Prostate gland (tissue), 2 donors: ENCODE measurements at regions not wholly inside any gene's neighbourhood (a gene's known extent, or its start where the extent isn't known, plus 50 kb on each side); places are given as distances from the start of the nearest gene placed in this dataset.

Source experiments
- CTCF ChIP-seq, 4 experiments: fragments of 200-600 bp in 2 of 4; fragments of 450-650 bp in 2 of 4; sonication (generic) in 2 of 4; IDR thresholded peaks; 1 replicate in 3 of 4; 2 replicates in 1 of 4; pipeline ENCODE4 v1.5.1; 2016 to 2019; ENCODE audit warnings: antibody characterized with exemption in 4 of 4, mild to moderate bottlenecking in 2 of 4, moderate library complexity in 2 of 4
- POLR2A ChIP-seq: fragments of 450-650 bp; IDR thresholded peaks from one replicate; pipeline ENCODE4 v1.6.1; 2016; ENCODE audit warnings: antibody characterized with exemption, mild to moderate bottlenecking
- POLR2AphosphoS5 ChIP-seq: sonication (generic); formaldehyde crosslinking; IDR thresholded peaks from one replicate; pipeline ENCODE4 v1.6.1; 2017; ENCODE audit warnings: antibody characterized with exemption

GRCh38 chr4:189785257-189785656 is 155.4 kb upstream of the FRG1 start:
- no peak for TF ChIP-seq CTCF (IDR thresholded peaks at IDR 0.05)
- no peak for TF ChIP-seq POLR2A
- TF ChIP-seq POLR2AphosphoS5, result no peak
